Choroid plexus epithelial cell (primary cell): ENCODE measurements at regions not wholly inside any gene's neighbourhood (a gene's known extent, or its start where the extent isn't known, plus 50 kb on each side); places are given as distances from the start of the nearest gene placed in this dataset.

Source experiments
- DNase-seq: peaks from one replicate; pipeline ENCODE4 v3.0.0-alpha.2; 2010; ENCODE audit warnings: low read depth
- H3K4me3 ChIP-seq: 2 replicates; pipeline ENCODE4 v1.5.1; 2011; ENCODE audit warnings: low read depth, mild to moderate bottlenecking, control low read depth, low read length, moderate library complexity
- CTCF ChIP-seq: conservative IDR thresholded peaks from 2 replicates; pipeline ENCODE4 v1.5.1; 2011; ENCODE audit warnings: low read depth, mild to moderate bottlenecking, control low read depth, inconsistent platforms, low read length, moderate library complexity

GRCh38 chr18:45350404-45351156, 264.7 kb upstream of the SLC14A2 start:
- DNase-seq = no peak
- no peak overlapping the region for H3K4me3 ChIP-seq
- TF ChIP-seq CTCF = no peak

GRCh38 chr18:45352874-45353273, 262.4 kb upstream of the SLC14A2 start:
- no peak for DNase-seq
- H3K4me3 ChIP-seq = no peak overlapping the region
- no peak for TF ChIP-seq CTCF

- no peak for TF ChIP-seq CTCF
- DNase-seq = no peak
Measured at GRCh38 chr18:45353530-45353929, 261.7 kb upstream of the SLC14A2 start.

GRCh38 chr18:45355944-45356520, 259.2 kb upstream of the SLC14A2 start:
- H3K4me3 ChIP-seq = no peak overlapping the region
- peak; percentile 3 for TF ChIP-seq CTCF
- DNase-seq = no peak

More at GRCh38 chr18:45353530-45353929, 261.7 kb upstream of the SLC14A2 start:
- H3K4me3 ChIP-seq = no peak overlapping the region

GRCh38 chr18:45357686-45358470, 257.4 kb upstream of the SLC14A2 start:
- no peak for TF ChIP-seq CTCF
- no peak for DNase-seq
- H3K4me3 ChIP-seq = no peak overlapping the region

GRCh38 chr18:45359275-45360009, 255.8 kb upstream of the SLC14A2 start:
- no peak for TF ChIP-seq CTCF
- no peak overlapping the region for H3K4me3 ChIP-seq
- no peak for DNase-seq
